ENCODE measurements at regions not wholly inside any gene's neighbourhood (a gene's known extent, or its start where the extent isn't known, plus 50 kb on each side); places are given as distances from the start of the nearest gene placed in this dataset.

DNA sequence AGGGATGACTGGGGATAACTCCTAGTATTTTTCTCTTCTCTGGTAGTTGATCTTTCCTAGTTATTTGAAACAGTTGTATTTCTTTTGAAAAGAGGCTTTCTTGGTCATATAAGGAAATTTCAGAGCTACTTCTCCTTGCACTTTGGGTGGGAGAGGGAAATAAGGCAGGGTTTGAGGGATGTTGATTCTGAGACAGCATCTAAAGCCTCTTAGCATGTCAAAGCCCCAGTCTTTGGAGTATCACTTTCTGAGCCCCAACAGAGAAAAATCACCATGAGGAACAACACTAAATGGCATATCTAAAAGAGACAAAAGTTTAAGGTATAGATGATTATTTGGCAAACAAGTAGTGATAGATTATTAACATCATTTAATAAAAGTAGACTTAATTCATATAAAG, 688.1 kb downstream of the TRAM1L1 start:
- H3K9me3 ChIP-seq (ENCODE audit: control insufficient read depth in 4 of 4, insufficient read depth in 3 of 4, low read length in 3 of 4) = no peaks in the 10 kb centered on the region
- no peak for DNase-seq
- H3K27ac ChIP-seq (ENCODE audit: low read depth in 1 of 2, low read length in 1 of 2) = no peak overlapping the region
- no peaks in the 10 kb centered on the region for H3K27me3 ChIP-seq (ENCODE audit: control insufficient read depth in 3 of 3, insufficient read depth in 3 of 3, low read length in 2 of 3)
- no peaks in the 10 kb centered on the region for H3K4me1 ChIP-seq (ENCODE audit: control insufficient read depth in 5 of 5, insufficient read depth in 5 of 5, low read length in 5 of 5)
- H3K9ac ChIP-seq (ENCODE audit: insufficient read depth in 1 of 2, low read length in 2 of 2) = no peak overlapping the region
- TF ChIP-seq, protein P1, sequence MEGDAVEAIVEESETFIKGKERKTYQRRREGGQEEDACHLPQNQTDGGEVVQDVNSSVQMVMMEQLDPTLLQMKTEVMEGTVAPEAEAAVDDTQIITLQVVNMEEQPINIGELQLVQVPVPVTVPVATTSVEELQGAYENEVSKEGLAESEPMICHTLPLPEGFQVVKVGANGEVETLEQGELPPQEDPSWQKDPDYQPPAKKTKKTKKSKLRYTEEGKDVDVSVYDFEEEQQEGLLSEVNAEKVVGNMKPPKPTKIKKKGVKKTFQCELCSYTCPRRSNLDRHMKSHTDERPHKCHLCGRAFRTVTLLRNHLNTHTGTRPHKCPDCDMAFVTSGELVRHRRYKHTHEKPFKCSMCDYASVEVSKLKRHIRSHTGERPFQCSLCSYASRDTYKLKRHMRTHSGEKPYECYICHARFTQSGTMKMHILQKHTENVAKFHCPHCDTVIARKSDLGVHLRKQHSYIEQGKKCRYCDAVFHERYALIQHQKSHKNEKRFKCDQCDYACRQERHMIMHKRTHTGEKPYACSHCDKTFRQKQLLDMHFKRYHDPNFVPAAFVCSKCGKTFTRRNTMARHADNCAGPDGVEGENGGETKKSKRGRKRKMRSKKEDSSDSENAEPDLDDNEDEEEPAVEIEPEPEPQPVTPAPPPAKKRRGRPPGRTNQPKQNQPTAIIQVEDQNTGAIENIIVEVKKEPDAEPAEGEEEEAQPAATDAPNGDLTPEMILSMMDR (IDR thresholded peaks at IDR 0.05; ENCODE audit: control extremely low read depth, extremely low read depth) = no peak
- H3K36me3 ChIP-seq (ENCODE audit: control insufficient read depth in 4 of 4, insufficient read depth in 4 of 4, low read length in 4 of 4) = no peaks in the 10 kb centered on the region
- H3K4me3 ChIP-seq = no peak overlapping the region
- ATAC-seq (ENCODE audit: insufficient read depth, low FRiP score) = no peak

DNA sequence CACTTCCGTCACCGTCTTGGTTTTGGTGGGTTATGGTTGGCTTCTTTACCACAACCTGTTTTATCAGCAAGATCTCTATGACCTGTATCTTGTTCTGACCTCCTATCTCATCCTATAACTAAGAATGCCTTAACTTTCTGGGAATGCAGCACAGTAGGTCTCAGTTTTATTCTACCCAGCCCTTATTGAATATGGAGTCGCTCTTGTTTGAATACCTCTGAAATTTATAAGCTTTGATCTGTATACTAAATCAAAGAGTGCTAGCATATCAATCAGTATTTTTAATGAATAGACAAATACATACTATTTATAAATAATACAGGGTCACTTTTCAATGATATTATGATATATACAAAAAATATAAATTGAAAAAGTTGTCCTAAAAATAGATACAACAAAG, 690.0 kb downstream of the TRAM1L1 start:
- 89 to 94% methylated on average over 3 of the region's 3 CpGs for WGBS, 2 donors
- DNase-seq = no peak
- no peak for ATAC-seq (ENCODE audit: insufficient read depth, low FRiP score)

DNA sequence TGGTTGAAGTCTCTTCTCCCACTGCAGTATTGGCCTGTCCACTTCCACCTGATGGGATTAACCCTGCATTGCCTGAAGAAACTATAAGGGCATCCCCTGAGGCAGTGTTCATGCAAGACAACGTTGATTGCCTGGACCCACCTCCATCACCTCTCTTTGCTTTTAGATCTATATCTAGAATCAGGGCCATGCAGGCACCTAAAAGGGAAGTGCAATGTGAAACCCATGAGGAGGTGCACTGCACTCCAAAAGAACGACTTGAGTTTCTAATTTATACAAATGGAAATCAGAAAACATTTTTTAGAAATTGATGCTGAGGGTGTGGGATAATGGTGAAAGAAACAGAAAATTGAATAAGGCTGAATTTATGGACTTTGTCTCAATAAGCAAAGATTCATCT, 694.4 kb downstream of the TRAM1L1 start:
- ATAC-seq (ENCODE audit: insufficient read depth, low FRiP score) (no peak), DNase-seq (no peak)
- Histone ChIP-seq H3K36me3 (ENCODE audit: control insufficient read depth in 4 of 4, insufficient read depth in 4 of 4, low read length in 4 of 4) (no peaks in the 10 kb centered on the region), H3K27me3 (ENCODE audit: control insufficient read depth in 3 of 3, insufficient read depth in 3 of 3, low read length in 2 of 3) (no peaks in the 10 kb centered on the region), H3K4me1 (ENCODE audit: control insufficient read depth in 5 of 5, insufficient read depth in 5 of 5, low read length in 5 of 5) (no peaks in the 10 kb centered on the region), H3K4me3 (no peak overlapping the region), H3K9me3 (ENCODE audit: control insufficient read depth in 4 of 4, insufficient read depth in 3 of 4, low read length in 3 of 4) (no peaks in the 10 kb centered on the region), H3K9ac (ENCODE audit: insufficient read depth in 1 of 2, low read length in 2 of 2) (no peak overlapping the region), H3K27ac (ENCODE audit: low read depth in 1 of 2, low read length in 1 of 2) (no peak overlapping the region)
- 23 to 42% methylated on average over 2 of the region's 2 CpGs for WGBS, 2 donors
- TF ChIP-seq, protein P1 (IDR thresholded peaks at IDR 0.05; ENCODE audit: control extremely low read depth, extremely low read depth) = no peak

More for the DNA sequence above, 690.0 kb downstream of the TRAM1L1 start:
- H3K4me1 ChIP-seq (ENCODE audit: control insufficient read depth in 5 of 5, insufficient read depth in 5 of 5, low read length in 5 of 5) = no peaks in the 10 kb centered on the region
- H3K27ac ChIP-seq (ENCODE audit: low read depth in 1 of 2, low read length in 1 of 2) = no peak overlapping the region
- no peaks in the 10 kb centered on the region for H3K27me3 ChIP-seq (ENCODE audit: control insufficient read depth in 3 of 3, insufficient read depth in 3 of 3, low read length in 2 of 3)
- no peak overlapping the region for H3K4me3 ChIP-seq
- no peaks in the 10 kb centered on the region for H3K36me3 ChIP-seq (ENCODE audit: control insufficient read depth in 4 of 4, insufficient read depth in 4 of 4, low read length in 4 of 4)
- no peaks in the 10 kb centered on the region for H3K9me3 ChIP-seq (ENCODE audit: control insufficient read depth in 4 of 4, insufficient read depth in 3 of 4, low read length in 3 of 4)
- H3K9ac ChIP-seq (ENCODE audit: insufficient read depth in 1 of 2, low read length in 2 of 2) = no peak overlapping the region
- TF ChIP-seq, protein P1 (IDR thresholded peaks at IDR 0.05; ENCODE audit: control extremely low read depth, extremely low read depth) = no peak

DNA sequence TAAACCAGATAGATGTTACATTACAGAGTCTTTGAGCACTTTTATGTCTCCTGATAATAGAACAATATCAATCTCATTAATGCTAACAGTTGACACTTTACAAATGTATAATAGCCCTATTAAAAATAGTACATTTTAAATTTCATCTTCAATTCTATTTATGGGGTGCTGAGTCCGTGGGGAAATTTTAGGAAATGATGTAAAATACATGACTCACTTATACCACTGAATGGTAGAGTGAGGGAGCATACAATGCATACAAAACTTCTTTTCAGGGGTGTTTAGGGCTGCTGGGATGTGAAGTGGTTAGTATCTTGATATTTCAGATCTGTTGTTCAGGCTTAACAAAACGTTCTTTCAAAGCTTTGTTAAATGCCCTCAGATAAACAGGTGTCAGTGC, 696.2 kb downstream of the TRAM1L1 start:
- H3K4me3 ChIP-seq = no peak overlapping the region
- H3K36me3 ChIP-seq (ENCODE audit: control insufficient read depth in 4 of 4, insufficient read depth in 4 of 4, low read length in 4 of 4) = no peaks in the 10 kb centered on the region
- no peaks in the 10 kb centered on the region for H3K4me1 ChIP-seq (ENCODE audit: control insufficient read depth in 5 of 5, insufficient read depth in 5 of 5, low read length in 5 of 5)
- no peaks in the 10 kb centered on the region for H3K27me3 ChIP-seq (ENCODE audit: control insufficient read depth in 3 of 3, insufficient read depth in 3 of 3, low read length in 2 of 3)
- no peak overlapping the region for H3K27ac ChIP-seq (ENCODE audit: low read depth in 1 of 2, low read length in 1 of 2)
- DNase-seq (no peak), ATAC-seq (ENCODE audit: insufficient read depth, low FRiP score) (no peak)
- no peaks in the 10 kb centered on the region for H3K9me3 ChIP-seq (ENCODE audit: control insufficient read depth in 4 of 4, insufficient read depth in 3 of 4, low read length in 3 of 4)
- TF ChIP-seq, protein P1 (IDR thresholded peaks at IDR 0.05; ENCODE audit: control extremely low read depth, extremely low read depth) = no peak
- H3K9ac ChIP-seq (ENCODE audit: insufficient read depth in 1 of 2, low read length in 2 of 2) = no peak overlapping the region
- 37 to 60% methylated on average over 2 of the region's 2 CpGs for WGBS, 2 donors

Data from lung (tissue), 11 donors.